ENCODE measurements at regions not wholly inside any gene's neighbourhood (a gene's known extent, or its start where the extent isn't known, plus 50 kb on each side); places are given as distances from the start of the nearest gene placed in this dataset.

- Histone ChIP-seq H3K27me3 (no peaks in the 10 kb centered on the region), H3K36me3 (no peaks in the 10 kb centered on the region), H3K9me3 (no peaks in the 10 kb centered on the region), H3K4me3 (no peak overlapping the region), H3K27ac (no peak overlapping the region), H3K4me1 (ENCODE audit: insufficient read depth) (no peaks in the 10 kb centered on the region)
- intact Hi-C loops (cut with DNase I), result no loop called here
- TF ChIP-seq POLR2A (IDR thresholded peaks at IDR 0.05) (no peak), EP300 (IDR thresholded peaks at IDR 0.05) (no peak), CTCF (IDR thresholded peaks at IDR 0.05) (no peak)
- DNase-seq, result no peak
- WGBS, 3 donors, result 61 to 74% (median 63%) methylated on average over 1 of the region's 1 CpG
Measured at GRCh38 chr1:106756752-106757151, 299.7 kb upstream of the PRMT6 start.

GRCh38 chr1:106768077-106768476 is 288.4 kb upstream of the PRMT6 start:
- no peak overlapping the region for H3K27ac ChIP-seq
- WGBS, 3 donors, result 63 to 71% (median 64%) methylated on average over 2 of the region's 2 CpGs

GRCh38 chr1:106768501-106768900 is 288.0 kb upstream of the PRMT6 start:
- no peak overlapping the region for H3K4me3 ChIP-seq
- no peaks in the 10 kb centered on the region for H3K36me3 ChIP-seq
- H3K27me3 ChIP-seq, result no peaks in the 10 kb centered on the region
- H3K4me1 ChIP-seq (ENCODE audit: insufficient read depth), result no peaks in the 10 kb centered on the region
- intact Hi-C loops (cut with DNase I), result no loop called here
- no peak for DNase-seq
- WGBS, 3 donors, result 69 to 73% (median 73%) methylated on average over 2 of the region's 2 CpGs
- TF ChIP-seq CTCF (IDR thresholded peaks at IDR 0.05) (no peak), POLR2A (IDR thresholded peaks at IDR 0.05) (no peak), EP300 (IDR thresholded peaks at IDR 0.05) (no peak)
- no peaks in the 10 kb centered on the region for H3K9me3 ChIP-seq
- no peak overlapping the region for H3K27ac ChIP-seq

More at GRCh38 chr1:106768077-106768476, 288.4 kb upstream of the PRMT6 start:
- Histone ChIP-seq H3K27me3 (no peaks in the 10 kb centered on the region), H3K36me3 (no peaks in the 10 kb centered on the region), H3K9me3 (no peaks in the 10 kb centered on the region), H3K4me3 (no peak overlapping the region), H3K4me1 (ENCODE audit: insufficient read depth) (no peaks in the 10 kb centered on the region)
- intact Hi-C loops (cut with DNase I), result no loop called here
- no peak for DNase-seq
- TF ChIP-seq POLR2A (IDR thresholded peaks at IDR 0.05) (no peak), CTCF (IDR thresholded peaks at IDR 0.05) (no peak), EP300 (IDR thresholded peaks at IDR 0.05) (no peak)

- no peak for DNase-seq
- no peak overlapping the region for H3K27ac ChIP-seq
- WGBS, 3 donors, result 75 to 87% (median 82%) methylated on average over 2 of the region's 2 CpGs
- TF ChIP-seq POLR2A (IDR thresholded peaks at IDR 0.05) (no peak), EP300 (IDR thresholded peaks at IDR 0.05) (no peak), CTCF (IDR thresholded peaks at IDR 0.05) (no peak)
- no peaks in the 10 kb centered on the region for H3K27me3 ChIP-seq
- H3K4me1 ChIP-seq (ENCODE audit: insufficient read depth), result no peaks in the 10 kb centered on the region
- H3K4me3 ChIP-seq, result no peak overlapping the region
- no peaks in the 10 kb centered on the region for H3K9me3 ChIP-seq
- no peaks in the 10 kb centered on the region for H3K36me3 ChIP-seq
- intact Hi-C loops (cut with DNase I), result no loop called here
Measured at GRCh38 chr1:106773206-106773605, 283.3 kb upstream of the PRMT6 start.

GRCh38 chr1:106780066-106780465 is 276.4 kb upstream of the PRMT6 start:
- intact Hi-C loops (cut with DNase I), result no loop called here
- WGBS, 3 donors, result 55 to 69% (median 64%) methylated on average over 1 of the region's 1 CpG

More at GRCh38 chr1:106780066-106780465, 276.4 kb upstream of the PRMT6 start:
- H3K36me3 ChIP-seq, result no peaks in the 10 kb centered on the region
- TF ChIP-seq EP300 (IDR thresholded peaks at IDR 0.05) (no peak), POLR2A (IDR thresholded peaks at IDR 0.05) (no peak), CTCF (IDR thresholded peaks at IDR 0.05) (no peak)
- DNase-seq, result no peak
- H3K4me3 ChIP-seq, result no peak overlapping the region
- no peak overlapping the region for H3K27ac ChIP-seq
- H3K9me3 ChIP-seq, result no peaks in the 10 kb centered on the region
- no peaks in the 10 kb centered on the region for H3K4me1 ChIP-seq (ENCODE audit: insufficient read depth)
- H3K27me3 ChIP-seq, result no peaks in the 10 kb centered on the region
